K562 (cell line): ENCODE measurements at regions not wholly inside any gene's neighbourhood (a gene's known extent, or its start where the extent isn't known, plus 50 kb on each side); places are given as distances from the start of the nearest gene placed in this dataset.

Source experiments
- BACH1 ChIP-seq: fragments of 200-800 bp; sonication (Bioruptor generic); IDR thresholded peaks from 2 replicates; pipeline ENCODE4 v1.6.1; 2016; ENCODE audit warnings: missing genetic modification characterization, missing compliant biosample characterization
- ZNF232 ChIP-seq: sonication (generic); formaldehyde crosslinking; IDR thresholded peaks from 2 replicates; pipeline ENCODE4 v1.8.0; 2022; ENCODE audit warnings: mild to moderate bottlenecking, missing genetic modification reagents
- ZZZ3 ChIP-seq: fragments of 450-650 bp; IDR thresholded peaks from 2 replicates; pipeline ENCODE4 v1.6.1; 2016; ENCODE audit warnings: antibody characterized with exemption, mild to moderate bottlenecking, moderate library complexity

GRCh38 chr5:39484673-39485072 is 59.9 kb upstream of the DAB2 start:
- no peak for TF ChIP-seq ZZZ3
- no peak for TF ChIP-seq ZNF232 (CRISPR knock-in tag)
- TF ChIP-seq BACH1 (tag) = no peak
